ENCODE measurements at regions not wholly inside any gene's neighbourhood (a gene's known extent, or its start where the extent isn't known, plus 50 kb on each side); places are given as distances from the start of the nearest gene placed in this dataset.

GRCh38 chr2:62564380-62565137 lies 58.6 kb upstream of the TMEM17 start:
- DNase-seq, result no peak

GRCh38 chr2:62561586-62561985 lies 55.6 kb upstream of the TMEM17 start:
- no peak for DNase-seq

- no peak for DNase-seq
Measured at GRCh38 chr2:62559582-62559981, 53.6 kb upstream of the TMEM17 start.

DNA sequence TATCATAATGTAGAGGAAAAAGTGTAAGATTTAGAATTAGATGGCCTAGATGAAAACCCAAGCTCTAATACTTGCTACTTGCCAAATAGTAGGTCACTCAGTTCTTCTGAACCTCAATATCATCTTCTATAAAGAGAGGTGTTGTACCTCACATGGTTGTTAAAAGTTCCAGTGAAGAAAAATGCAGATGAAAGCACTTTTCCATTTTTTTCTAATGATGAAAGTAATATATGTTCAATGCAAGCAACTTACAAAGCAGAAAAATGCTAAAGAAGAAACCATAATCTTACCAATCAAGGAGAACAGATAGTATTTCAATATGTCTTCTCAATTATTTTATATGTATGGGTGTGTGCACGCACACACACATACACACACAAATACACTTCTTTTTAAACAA lies 52.7 kb upstream of the TMEM17 start:
- no peak for DNase-seq

DNA sequence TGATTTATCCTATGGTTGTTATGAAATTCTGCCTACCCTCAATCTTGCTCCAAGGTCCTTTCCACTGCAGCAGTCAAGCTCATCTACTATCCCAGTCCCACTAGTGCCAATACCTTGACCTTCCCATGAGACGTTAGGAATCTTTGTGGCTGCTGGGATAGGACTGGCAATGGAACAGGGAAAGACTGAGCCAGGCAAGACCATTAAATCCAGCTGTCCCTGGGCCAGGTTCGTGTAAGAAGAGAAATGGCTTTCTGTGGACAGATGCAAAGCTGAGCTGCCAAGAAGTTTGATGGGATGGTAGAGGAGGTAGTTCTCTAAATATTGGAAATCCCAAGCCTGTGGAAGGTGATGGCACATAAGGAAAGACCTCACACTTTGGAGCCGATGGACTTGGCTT lies 50.1 kb upstream of the TMEM17 start:
- no peak for DNase-seq
